ENCODE measurements at regions not wholly inside any gene's neighbourhood (a gene's known extent, or its start where the extent isn't known, plus 50 kb on each side); places are given as distances from the start of the nearest gene placed in this dataset.

GRCh38 chr15:30030345-30030744 lies 52.4 kb upstream of the GOLGA8J start:
- H3K36me3 ChIP-seq (ENCODE audit: control insufficient read depth in 2 of 2, insufficient read depth in 2 of 2, low read length in 2 of 2): no peaks in the 10 kb centered on the region
- H3K4me1 ChIP-seq (ENCODE audit: control insufficient read depth, insufficient read depth, low read length): no peaks in the 10 kb centered on the region
- H3K9ac ChIP-seq (ENCODE audit: low read length in 2 of 2): no peak overlapping the region
- peaks cover 0 to 5% of the 10 kb centered on the region in 2 donors for H3K9me3 ChIP-seq (ENCODE audit: control insufficient read depth in 2 of 2, low read length in 2 of 2)
- no peak overlapping the region for H3K27ac ChIP-seq (ENCODE audit: low read length)
- H3K4me3 ChIP-seq (ENCODE audit: low read length in 2 of 2): no peak overlapping the region
- no peaks in the 10 kb centered on the region for H3K27me3 ChIP-seq (ENCODE audit: control insufficient read depth in 1 of 2, insufficient read depth in 2 of 2, low read length in 2 of 2)

- H3K27me3 ChIP-seq (ENCODE audit: control insufficient read depth in 1 of 2, insufficient read depth in 2 of 2, low read length in 2 of 2): no peaks in the 10 kb centered on the region
- H3K9ac ChIP-seq (ENCODE audit: low read length in 2 of 2): no peak overlapping the region
- H3K4me3 ChIP-seq (ENCODE audit: low read length in 2 of 2): no peak overlapping the region
- H3K36me3 ChIP-seq (ENCODE audit: control insufficient read depth in 2 of 2, insufficient read depth in 2 of 2, low read length in 2 of 2): no peaks in the 10 kb centered on the region
- H3K27ac ChIP-seq (ENCODE audit: low read length): no peak overlapping the region
- H3K4me1 ChIP-seq (ENCODE audit: control insufficient read depth, insufficient read depth, low read length): no peaks in the 10 kb centered on the region
- no peaks in the 10 kb centered on the region for H3K9me3 ChIP-seq (ENCODE audit: control insufficient read depth in 2 of 2, low read length in 2 of 2)
These were observed 58.9 kb upstream of the GOLGA8J start for GRCh38 chr15:30023798-30024295.

GRCh38 chr15:30010746-30011145 lies 72.0 kb upstream of the GOLGA8J start:
- Histone ChIP-seq H3K4me1 (ENCODE audit: control insufficient read depth, insufficient read depth, low read length) (no peaks in the 10 kb centered on the region), H3K36me3 (ENCODE audit: control insufficient read depth in 2 of 2, insufficient read depth in 2 of 2, low read length in 2 of 2) (no peaks in the 10 kb centered on the region), H3K27me3 (ENCODE audit: control insufficient read depth in 1 of 2, insufficient read depth in 2 of 2, low read length in 2 of 2) (peaks cover 0 to 3% of the 10 kb centered on the region in 2 donors), H3K4me3 (ENCODE audit: low read length in 2 of 2) (no peak overlapping the region), H3K27ac (ENCODE audit: low read length) (no peak overlapping the region), H3K9me3 (ENCODE audit: control insufficient read depth in 2 of 2, low read length in 2 of 2) (no peaks in the 10 kb centered on the region), H3K9ac (ENCODE audit: low read length in 2 of 2) (no peak overlapping the region)

GRCh38 chr15:30008156-30008555 lies 74.6 kb upstream of the GOLGA8J start:
- H3K9ac ChIP-seq (ENCODE audit: low read length in 2 of 2): no peak overlapping the region
- H3K9me3 ChIP-seq (ENCODE audit: control insufficient read depth in 2 of 2, low read length in 2 of 2): no peaks in the 10 kb centered on the region
- H3K27ac ChIP-seq (ENCODE audit: low read length): no peak overlapping the region
- H3K4me3 ChIP-seq (ENCODE audit: low read length in 2 of 2): no peak overlapping the region
- H3K36me3 ChIP-seq (ENCODE audit: control insufficient read depth in 2 of 2, insufficient read depth in 2 of 2, low read length in 2 of 2): no peaks in the 10 kb centered on the region
- no peaks in the 10 kb centered on the region for H3K4me1 ChIP-seq (ENCODE audit: control insufficient read depth, insufficient read depth, low read length)
- peaks cover 0 to 3% of the 10 kb centered on the region in 2 donors for H3K27me3 ChIP-seq (ENCODE audit: control insufficient read depth in 1 of 2, insufficient read depth in 2 of 2, low read length in 2 of 2)

GRCh38 chr15:30001602-30002001 lies 81.2 kb upstream of the GOLGA8J start:
- no peaks in the 10 kb centered on the region for H3K27me3 ChIP-seq (ENCODE audit: control insufficient read depth in 1 of 2, insufficient read depth in 2 of 2, low read length in 2 of 2)
- H3K27ac ChIP-seq (ENCODE audit: low read length): no peak overlapping the region
- H3K36me3 ChIP-seq (ENCODE audit: control insufficient read depth in 2 of 2, insufficient read depth in 2 of 2, low read length in 2 of 2): no peaks in the 10 kb centered on the region
- no peak overlapping the region for H3K9ac ChIP-seq (ENCODE audit: low read length in 2 of 2)
- no peaks in the 10 kb centered on the region for H3K4me1 ChIP-seq (ENCODE audit: control insufficient read depth, insufficient read depth, low read length)
- no peak overlapping the region for H3K4me3 ChIP-seq (ENCODE audit: low read length in 2 of 2)
- H3K9me3 ChIP-seq (ENCODE audit: control insufficient read depth in 2 of 2, low read length in 2 of 2): peaks cover 0 to 3% of the 10 kb centered on the region in 2 donors

GRCh38 chr15:29998033-29998432 lies 84.7 kb upstream of the GOLGA8J start:
- Histone ChIP-seq H3K4me3 (ENCODE audit: low read length in 2 of 2) (no peak overlapping the region), H3K9me3 (ENCODE audit: control insufficient read depth in 2 of 2, low read length in 2 of 2) (peaks cover 0 to 3% of the 10 kb centered on the region in 2 donors), H3K9ac (ENCODE audit: low read length in 2 of 2) (no peak overlapping the region), H3K4me1 (ENCODE audit: control insufficient read depth, insufficient read depth, low read length) (no peaks in the 10 kb centered on the region), H3K36me3 (ENCODE audit: control insufficient read depth in 2 of 2, insufficient read depth in 2 of 2, low read length in 2 of 2) (no peaks in the 10 kb centered on the region), H3K27me3 (ENCODE audit: control insufficient read depth in 1 of 2, insufficient read depth in 2 of 2, low read length in 2 of 2) (no peaks in the 10 kb centered on the region), H3K27ac (ENCODE audit: low read length) (no peak overlapping the region)

- Histone ChIP-seq H3K4me3 (ENCODE audit: low read length in 2 of 2) (no peak overlapping the region), H3K27me3 (ENCODE audit: control insufficient read depth in 1 of 2, insufficient read depth in 2 of 2, low read length in 2 of 2) (no peaks in the 10 kb centered on the region), H3K36me3 (ENCODE audit: control insufficient read depth in 2 of 2, insufficient read depth in 2 of 2, low read length in 2 of 2) (no peaks in the 10 kb centered on the region), H3K9ac (ENCODE audit: low read length in 2 of 2) (no peak overlapping the region), H3K27ac (ENCODE audit: low read length) (no peak overlapping the region), H3K9me3 (ENCODE audit: control insufficient read depth in 2 of 2, low read length in 2 of 2) (peaks cover 0 to 3% of the 10 kb centered on the region in 2 donors), H3K4me1 (ENCODE audit: control insufficient read depth, insufficient read depth, low read length) (no peaks in the 10 kb centered on the region)
These were observed 85.3 kb upstream of the GOLGA8J start for GRCh38 chr15:29997499-29997898.

DNA sequence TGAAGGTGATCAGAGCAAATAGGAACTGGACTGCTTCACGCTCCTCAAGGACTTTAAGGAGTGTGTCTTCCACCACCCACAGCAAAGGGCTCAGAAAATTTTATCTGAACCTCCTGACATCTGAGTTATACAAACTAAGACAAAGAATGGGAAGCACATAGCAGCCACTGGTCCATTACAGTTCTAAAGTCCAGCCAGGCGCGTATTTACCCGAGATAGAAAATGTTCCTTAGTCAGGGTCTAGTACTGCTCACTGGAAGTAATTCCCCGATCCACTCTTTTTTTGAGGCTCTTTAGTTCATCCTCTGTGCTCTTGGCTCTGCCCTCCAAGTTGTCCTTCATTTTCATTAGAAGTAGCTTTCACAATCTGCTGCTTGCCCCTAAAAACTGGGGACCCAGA lies 88.5 kb upstream of the GOLGA8J start:
- no peaks in the 10 kb centered on the region for H3K9me3 ChIP-seq (ENCODE audit: control insufficient read depth in 2 of 2, low read length in 2 of 2)
- H3K27me3 ChIP-seq (ENCODE audit: control insufficient read depth in 1 of 2, insufficient read depth in 2 of 2, low read length in 2 of 2): no peaks in the 10 kb centered on the region
- no peak overlapping the region for H3K4me3 ChIP-seq (ENCODE audit: low read length in 2 of 2)
- no peaks in the 10 kb centered on the region for H3K4me1 ChIP-seq (ENCODE audit: control insufficient read depth, insufficient read depth, low read length)
- H3K36me3 ChIP-seq (ENCODE audit: control insufficient read depth in 2 of 2, insufficient read depth in 2 of 2, low read length in 2 of 2): no peaks in the 10 kb centered on the region
- H3K27ac ChIP-seq (ENCODE audit: low read length): no peak overlapping the region
- H3K9ac ChIP-seq (ENCODE audit: low read length in 2 of 2): no peak overlapping the region

DNA sequence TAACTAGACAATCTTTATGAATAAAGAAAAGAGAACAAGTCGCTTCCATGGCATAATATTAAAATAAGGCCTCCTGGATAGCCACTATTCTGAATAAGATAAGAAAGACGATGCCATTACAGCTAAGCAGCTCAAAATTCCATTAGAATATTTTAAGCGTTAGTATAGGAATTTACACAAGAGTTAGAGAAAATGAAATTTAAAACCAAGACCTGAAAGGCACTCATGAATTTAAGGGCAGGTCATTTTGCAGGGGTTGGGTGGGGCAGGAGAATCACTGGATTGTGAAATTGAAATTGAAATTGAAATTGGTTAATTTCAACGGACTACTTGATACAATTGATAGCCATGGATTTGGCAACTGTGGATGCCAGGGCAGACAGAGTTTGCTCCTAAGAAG lies 91.8 kb upstream of the GOLGA8J start:
- Histone ChIP-seq H3K27ac (ENCODE audit: low read length) (no peak overlapping the region), H3K27me3 (ENCODE audit: control insufficient read depth in 1 of 2, insufficient read depth in 2 of 2, low read length in 2 of 2) (no peaks in the 10 kb centered on the region), H3K9ac (ENCODE audit: low read length in 2 of 2) (no peak overlapping the region), H3K4me1 (ENCODE audit: control insufficient read depth, insufficient read depth, low read length) (no peaks in the 10 kb centered on the region), H3K4me3 (ENCODE audit: low read length in 2 of 2) (no peak overlapping the region), H3K9me3 (ENCODE audit: control insufficient read depth in 2 of 2, low read length in 2 of 2) (no peaks in the 10 kb centered on the region), H3K36me3 (ENCODE audit: control insufficient read depth in 2 of 2, insufficient read depth in 2 of 2, low read length in 2 of 2) (no peaks in the 10 kb centered on the region)

DNA sequence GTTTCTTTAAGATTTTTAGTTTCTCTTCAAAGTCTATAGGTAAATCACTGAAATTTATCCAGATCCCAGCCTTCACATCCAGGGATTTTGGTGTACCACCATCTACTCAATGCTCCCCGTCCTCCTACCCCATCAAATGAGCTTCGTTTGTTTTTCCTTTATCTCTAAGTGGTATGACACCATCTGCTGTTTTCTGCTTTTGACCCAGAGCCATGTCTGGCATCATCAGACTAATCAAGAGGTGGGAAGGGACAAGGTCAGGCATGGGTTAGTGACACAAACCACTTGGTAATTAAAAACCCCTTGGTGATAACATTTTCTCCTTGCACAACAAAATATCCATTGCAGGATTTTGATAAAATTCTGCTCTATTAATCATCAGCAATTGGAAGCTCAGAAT lies 92.7 kb upstream of the GOLGA8J start:
- no peaks in the 10 kb centered on the region for H3K9me3 ChIP-seq (ENCODE audit: control insufficient read depth in 2 of 2, low read length in 2 of 2)
- no peak overlapping the region for H3K4me3 ChIP-seq (ENCODE audit: low read length in 2 of 2)
- no peaks in the 10 kb centered on the region for H3K27me3 ChIP-seq (ENCODE audit: control insufficient read depth in 1 of 2, insufficient read depth in 2 of 2, low read length in 2 of 2)
- no peak overlapping the region for H3K9ac ChIP-seq (ENCODE audit: low read length in 2 of 2)
- no peaks in the 10 kb centered on the region for H3K36me3 ChIP-seq (ENCODE audit: control insufficient read depth in 2 of 2, insufficient read depth in 2 of 2, low read length in 2 of 2)
- H3K4me1 ChIP-seq (ENCODE audit: control insufficient read depth, insufficient read depth, low read length): no peaks in the 10 kb centered on the region
- H3K27ac ChIP-seq (ENCODE audit: low read length): no peak overlapping the region

- no peaks in the 10 kb centered on the region for H3K27me3 ChIP-seq (ENCODE audit: control insufficient read depth in 1 of 2, insufficient read depth in 2 of 2, low read length in 2 of 2)
- H3K27ac ChIP-seq (ENCODE audit: low read length): no peak overlapping the region
- no peaks in the 10 kb centered on the region for H3K36me3 ChIP-seq (ENCODE audit: control insufficient read depth in 2 of 2, insufficient read depth in 2 of 2, low read length in 2 of 2)
- H3K9me3 ChIP-seq (ENCODE audit: control insufficient read depth in 2 of 2, low read length in 2 of 2): no peaks in the 10 kb centered on the region
- no peak overlapping the region for H3K4me3 ChIP-seq (ENCODE audit: low read length in 2 of 2)
- no peaks in the 10 kb centered on the region for H3K4me1 ChIP-seq (ENCODE audit: control insufficient read depth, insufficient read depth, low read length)
- H3K9ac ChIP-seq (ENCODE audit: low read length in 2 of 2): no peak overlapping the region
These were observed 94.1 kb upstream of the GOLGA8J start for GRCh38 chr15:29988701-29989100.
